ENCODE measurements at regions not wholly inside any gene's neighbourhood (a gene's known extent, or its start where the extent isn't known, plus 50 kb on each side); places are given as distances from the start of the nearest gene placed in this dataset.

DNA sequence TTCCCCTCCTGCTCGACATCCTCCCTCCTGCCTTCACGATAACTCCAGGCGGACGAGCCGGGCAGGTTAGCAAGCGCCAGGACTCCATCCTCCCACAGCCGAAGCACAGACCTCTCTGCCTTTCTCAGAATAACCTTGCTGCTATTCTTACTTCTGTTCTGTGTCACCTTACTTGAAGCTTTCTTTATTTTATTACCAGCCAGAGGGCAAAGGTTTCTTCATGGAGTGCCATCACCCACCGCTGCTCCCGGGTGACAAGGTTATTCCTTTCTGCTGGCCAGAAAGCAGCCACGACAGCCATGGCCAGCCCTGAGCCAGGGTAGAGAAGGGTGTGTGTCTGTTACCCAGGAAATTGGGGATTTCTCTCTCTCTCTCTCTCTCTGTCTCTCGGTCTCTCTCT, 227.1 kb downstream of the ANAPC1 start:
- Mint-ChIP-seq H3K27ac (no peak overlapping the region; a peak in 1 of 7 replicates), H3K4me1 (peaks cover 14 to 18% of the 10 kb centered on the region in 2 experiments), H3K9me3 (no peaks in the 10 kb centered on the region), H3K4me3 (no peak overlapping the region), H3K27me3 (ENCODE audit: low read depth) (peaks cover 2% of the 10 kb centered on the region), H3K36me3 (ENCODE audit: insufficient read depth in 1 of 3, low read depth in 3 of 3) (no peaks in the 10 kb centered on the region)
- TF ChIP-seq, protein P1, sequence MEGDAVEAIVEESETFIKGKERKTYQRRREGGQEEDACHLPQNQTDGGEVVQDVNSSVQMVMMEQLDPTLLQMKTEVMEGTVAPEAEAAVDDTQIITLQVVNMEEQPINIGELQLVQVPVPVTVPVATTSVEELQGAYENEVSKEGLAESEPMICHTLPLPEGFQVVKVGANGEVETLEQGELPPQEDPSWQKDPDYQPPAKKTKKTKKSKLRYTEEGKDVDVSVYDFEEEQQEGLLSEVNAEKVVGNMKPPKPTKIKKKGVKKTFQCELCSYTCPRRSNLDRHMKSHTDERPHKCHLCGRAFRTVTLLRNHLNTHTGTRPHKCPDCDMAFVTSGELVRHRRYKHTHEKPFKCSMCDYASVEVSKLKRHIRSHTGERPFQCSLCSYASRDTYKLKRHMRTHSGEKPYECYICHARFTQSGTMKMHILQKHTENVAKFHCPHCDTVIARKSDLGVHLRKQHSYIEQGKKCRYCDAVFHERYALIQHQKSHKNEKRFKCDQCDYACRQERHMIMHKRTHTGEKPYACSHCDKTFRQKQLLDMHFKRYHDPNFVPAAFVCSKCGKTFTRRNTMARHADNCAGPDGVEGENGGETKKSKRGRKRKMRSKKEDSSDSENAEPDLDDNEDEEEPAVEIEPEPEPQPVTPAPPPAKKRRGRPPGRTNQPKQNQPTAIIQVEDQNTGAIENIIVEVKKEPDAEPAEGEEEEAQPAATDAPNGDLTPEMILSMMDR (conservative IDR thresholded peaks at IDR 0.05), result no peak
- Histone ChIP-seq H2AFZ (ENCODE audit: low read length) (no peak overlapping the region), H3K4me2 (ENCODE audit: insufficient read depth, insufficient read length, low read length) (no peak overlapping the region), H3K79me2 (ENCODE audit: insufficient read depth, low read length) (no peaks in the 10 kb centered on the region), H3T11ph (ENCODE audit: low read length) (no peak overlapping the region), H2BK5ac (ENCODE audit: insufficient read length, low read length) (no peak overlapping the region), H4K5ac (ENCODE audit: insufficient read length, low read depth, low read length) (no peak overlapping the region), H2BK20ac (ENCODE audit: low read depth, low read length, poor library complexity, severe bottlenecking) (no peak overlapping the region), H3K9ac (ENCODE audit: extremely low read depth, insufficient read length, low read length) (no peak overlapping the region), H3K4ac (ENCODE audit: low read depth, low read length) (no peak overlapping the region), H3K27ac (ENCODE audit: insufficient read length, low read depth, low read length) (no peak overlapping the region), H2BK15ac (ENCODE audit: low read depth, low read length) (no peak overlapping the region), H3K14ac (ENCODE audit: insufficient read depth, low read length) (no peak overlapping the region), H2BK120ac (ENCODE audit: low read depth, low read length, poor library complexity, severe bottlenecking) (no peak overlapping the region), H3K56ac (ENCODE audit: insufficient read length, low read depth, low read length) (no peak overlapping the region), H3K27me3 (ENCODE audit: insufficient read depth, low read length) (no peaks in the 10 kb centered on the region; the same call in 1 of the 2 replicates), H2BK12ac (ENCODE audit: insufficient read length, low read depth, low read length) (no peak overlapping the region), H3K23me2 (ENCODE audit: insufficient read length, low read depth, low read length, poor library complexity, severe bottlenecking) (no peaks in the 10 kb centered on the region), H4K20me1 (ENCODE audit: control insufficient read depth, insufficient read depth, insufficient read length) (no peaks in the 10 kb centered on the region), H3K23ac (ENCODE audit: insufficient read length, low read depth, low read length) (no peak overlapping the region), H4K8ac (replicated peaks; ENCODE audit: insufficient read length, low read depth, low read length) (no peak overlapping the region), H3K79me1 (ENCODE audit: insufficient read depth, low read depth, low read length, poor library complexity, severe bottlenecking) (no peaks in the 10 kb centered on the region), H4K91ac (ENCODE audit: insufficient read length, low read depth, low read length) (no peak overlapping the region), H3K9me3 (ENCODE audit: control insufficient read depth, low read depth, low read length) (no peaks in the 10 kb centered on the region), H2AK5ac (ENCODE audit: insufficient read length, low read length) (no peak overlapping the region), H3K4me1 (ENCODE audit: insufficient read depth, low read length) (peaks cover 4% of the 10 kb centered on the region; the same call in 1 of the 2 replicates), H3K18ac (ENCODE audit: insufficient read length, low read depth, low read length) (no peak overlapping the region)
- DNase-seq, result no peak
- WGBS (ENCODE audit: extremely low coverage, insufficient read length, low lambda C conversion rate), result no CpG with 5 or more reads among the region's 11 CpGs

Data from H9 (cell line).